Lung microvascular endothelial cell (primary cell): ENCODE measurements at regions not wholly inside any gene's neighbourhood (a gene's known extent, or its start where the extent isn't known, plus 50 kb on each side); places are given as distances from the start of the nearest gene placed in this dataset.
A peak's percentile ranks its signal among the peaks of the same experiment; 100 is the strongest.

ENCODE experiments used
- DNase-seq, 2 donors: peaks; one replicate each; pipeline versions ENCODE4 v3.0.0 to v3.0.0-alpha.2; 2010; ENCODE audit warnings: low read depth in 2 of 2

DNA sequence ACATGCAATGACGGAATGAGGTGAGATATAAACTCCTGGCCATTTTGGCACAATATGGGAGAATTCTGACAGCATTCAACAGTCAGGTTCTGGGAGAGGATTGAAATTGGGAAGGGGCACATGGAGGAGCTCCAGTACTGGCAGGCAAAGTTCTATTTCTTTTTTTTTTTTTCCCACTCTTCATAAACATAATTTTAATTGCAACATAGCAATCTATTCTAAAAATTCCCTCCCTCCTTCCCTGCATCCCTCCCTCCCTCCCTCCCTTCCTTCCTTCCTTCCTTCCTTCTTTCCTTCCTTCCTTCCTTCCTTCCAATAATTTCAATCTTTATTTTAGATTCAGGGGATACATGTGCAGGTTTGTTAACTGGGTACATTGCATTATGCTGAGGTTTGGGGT is 93.2 kb downstream of the PTCSC3 start:
- DNase-seq = no peak

DNA sequence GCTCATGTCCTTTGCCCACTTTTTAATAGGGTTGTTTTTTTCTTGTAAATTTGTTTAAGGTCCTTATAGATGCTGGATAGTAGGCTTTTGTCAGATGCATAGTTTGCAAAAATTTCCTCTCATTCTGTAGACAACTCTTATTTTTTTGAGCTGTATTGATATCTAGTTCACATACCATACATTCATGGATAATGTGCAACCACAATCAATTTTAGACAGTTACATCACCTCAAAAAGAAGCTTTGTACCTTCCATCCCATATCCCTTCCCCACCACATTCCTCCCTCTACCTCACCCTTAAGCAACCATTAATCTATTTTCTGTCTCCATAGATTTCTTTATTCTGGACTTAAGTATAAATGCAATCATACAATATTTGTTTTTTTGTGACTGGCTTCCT is 98.4 kb downstream of the PTCSC3 start:
- no peak for DNase-seq

DNA sequence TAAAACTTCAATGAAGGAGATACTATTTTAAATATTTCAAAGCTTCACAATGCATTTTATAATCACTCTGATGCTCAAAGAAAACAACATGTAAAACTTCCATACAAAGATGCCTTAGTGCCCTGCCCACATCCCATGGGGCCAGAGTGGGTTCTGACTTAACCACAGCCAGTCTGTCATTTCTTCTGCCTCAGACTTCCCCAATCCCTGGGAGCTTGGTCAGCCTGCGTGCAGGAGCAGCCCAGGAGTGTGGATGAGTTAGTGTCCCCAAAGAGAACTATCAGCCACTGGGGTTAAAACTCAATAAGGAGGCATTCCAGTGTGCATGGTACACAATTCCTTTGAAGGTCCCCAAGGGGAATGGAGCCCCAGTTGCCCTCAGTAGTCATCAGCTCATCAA is 100.3 kb downstream of the PTCSC3 start:
- no peak for DNase-seq

DNA sequence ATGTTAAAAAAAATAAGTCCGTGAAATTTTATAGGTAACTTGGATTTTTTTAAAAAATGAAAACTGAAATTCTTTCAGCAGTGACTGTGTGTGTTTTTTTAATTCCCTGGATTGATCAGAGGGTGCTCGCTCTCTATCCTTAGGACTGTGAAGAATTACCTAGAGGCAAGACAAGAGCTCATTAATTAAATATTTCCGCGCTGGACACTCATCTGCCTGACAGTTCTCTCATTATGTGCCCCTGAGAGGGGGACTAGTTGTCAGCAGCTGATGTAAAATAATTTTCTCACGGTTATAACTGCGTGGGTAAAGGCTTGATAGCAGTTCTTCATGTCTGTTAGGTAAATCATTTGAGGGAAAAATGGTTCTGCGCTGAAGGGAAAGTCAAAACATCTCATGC is 101.3 kb downstream of the PTCSC3 start:
- no peak for DNase-seq

DNA sequence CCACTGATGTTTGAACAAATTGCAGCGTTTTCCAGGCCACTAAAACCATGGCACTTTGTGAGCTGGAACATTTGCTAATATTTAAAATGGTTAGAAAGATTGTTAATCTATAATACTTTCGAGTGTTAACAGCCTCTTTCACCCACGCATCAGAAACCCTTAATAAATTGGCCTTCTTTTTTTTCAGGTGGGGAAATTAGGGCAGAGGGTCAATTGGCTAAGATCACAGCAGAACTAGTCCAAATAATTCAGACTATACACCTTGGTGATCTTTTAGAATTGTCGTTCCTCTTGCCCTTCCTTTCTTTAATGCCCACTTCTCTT is 105.8 kb downstream of the PTCSC3 start:
- DNase-seq = no peak

DNA sequence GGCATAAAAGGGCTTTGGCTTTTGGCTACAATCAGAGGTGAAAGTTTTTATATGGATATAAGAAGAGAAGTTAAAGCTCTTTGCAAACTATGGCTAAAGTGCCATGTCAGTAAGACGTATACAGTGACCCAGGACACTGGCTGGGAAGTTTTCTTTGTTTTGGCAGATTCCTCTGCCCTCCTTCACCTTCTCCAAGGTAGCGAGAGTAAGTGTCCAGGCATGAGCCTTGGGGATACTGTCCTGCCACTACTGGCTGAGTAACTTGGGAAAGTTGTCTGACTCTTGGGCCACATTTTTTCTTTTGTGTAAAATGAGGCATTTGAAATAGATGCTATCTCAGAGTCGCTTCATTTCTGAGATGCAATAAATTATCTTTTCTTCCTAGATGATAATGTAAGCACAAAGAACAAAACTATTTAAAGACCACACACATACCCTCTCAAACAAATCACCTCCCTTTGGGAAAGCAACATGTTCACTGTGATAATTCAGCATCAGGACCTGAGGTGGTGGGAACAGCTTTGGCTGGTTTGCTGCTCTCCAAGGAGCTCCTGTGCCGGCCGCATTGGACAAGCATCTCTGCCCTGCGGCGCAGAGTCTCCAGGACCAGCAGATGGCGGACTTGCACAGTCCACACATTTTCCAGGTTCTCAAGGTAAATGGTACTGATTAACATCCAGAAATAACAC is 106.3 kb downstream of the PTCSC3 start:
- DNase-seq = peak; percentile 66 to 71

DNA sequence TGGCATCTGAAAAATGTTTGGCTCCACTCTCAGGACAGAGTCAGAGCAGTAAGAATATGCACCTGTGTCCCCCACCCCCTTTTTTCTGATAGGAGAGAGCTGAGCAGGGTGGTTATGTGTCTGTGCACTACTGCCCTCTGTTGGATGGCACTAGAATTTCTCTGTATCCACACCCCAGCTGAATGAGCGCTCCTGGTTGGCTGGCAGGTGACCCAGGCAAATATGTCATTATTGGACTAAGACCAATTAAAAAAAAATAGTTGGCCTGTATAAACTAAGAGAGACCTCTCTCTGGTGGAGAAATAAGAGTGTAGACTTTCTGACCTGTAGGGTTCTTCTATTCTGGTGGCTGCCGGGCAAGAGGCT is 107.0 kb downstream of the PTCSC3 start:
- DNase-seq = peak; percentile 50 to 65

DNA sequence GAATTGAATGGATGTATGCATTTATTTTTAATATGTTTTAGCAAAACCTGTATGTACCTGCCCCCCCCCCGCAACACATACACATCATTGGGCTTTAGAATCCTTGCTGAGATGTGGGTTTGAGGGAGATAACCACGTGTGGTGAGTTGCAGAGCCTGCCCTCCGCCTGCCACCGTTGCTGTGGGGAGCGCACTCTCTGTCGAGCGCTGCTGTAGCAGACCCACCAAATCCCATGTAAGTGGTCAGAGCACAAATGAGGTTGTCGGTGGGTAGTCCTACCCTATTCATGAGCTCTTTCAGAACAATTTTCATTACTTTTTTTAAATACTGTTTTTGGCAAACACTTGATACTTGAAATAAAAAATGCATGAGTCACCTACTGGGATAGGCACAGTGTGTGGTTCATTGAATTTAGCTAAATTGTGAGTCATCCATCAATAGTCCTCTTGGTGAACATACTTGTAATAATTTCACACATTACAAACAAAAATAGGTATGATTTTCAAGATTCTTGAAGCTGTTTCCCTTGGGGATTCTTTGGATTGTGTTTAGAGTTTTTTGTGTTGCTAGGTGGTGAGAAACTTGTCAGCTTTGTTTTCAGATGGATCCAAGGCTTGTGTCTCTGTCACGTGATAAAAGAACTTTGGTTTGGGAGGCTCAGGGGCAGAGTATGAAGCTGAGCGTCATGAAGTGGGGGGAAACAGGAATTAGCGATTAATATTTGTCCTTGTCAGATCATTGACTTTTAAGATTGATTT is 107.6 kb downstream of the PTCSC3 start:
- DNase-seq = no peak

DNA sequence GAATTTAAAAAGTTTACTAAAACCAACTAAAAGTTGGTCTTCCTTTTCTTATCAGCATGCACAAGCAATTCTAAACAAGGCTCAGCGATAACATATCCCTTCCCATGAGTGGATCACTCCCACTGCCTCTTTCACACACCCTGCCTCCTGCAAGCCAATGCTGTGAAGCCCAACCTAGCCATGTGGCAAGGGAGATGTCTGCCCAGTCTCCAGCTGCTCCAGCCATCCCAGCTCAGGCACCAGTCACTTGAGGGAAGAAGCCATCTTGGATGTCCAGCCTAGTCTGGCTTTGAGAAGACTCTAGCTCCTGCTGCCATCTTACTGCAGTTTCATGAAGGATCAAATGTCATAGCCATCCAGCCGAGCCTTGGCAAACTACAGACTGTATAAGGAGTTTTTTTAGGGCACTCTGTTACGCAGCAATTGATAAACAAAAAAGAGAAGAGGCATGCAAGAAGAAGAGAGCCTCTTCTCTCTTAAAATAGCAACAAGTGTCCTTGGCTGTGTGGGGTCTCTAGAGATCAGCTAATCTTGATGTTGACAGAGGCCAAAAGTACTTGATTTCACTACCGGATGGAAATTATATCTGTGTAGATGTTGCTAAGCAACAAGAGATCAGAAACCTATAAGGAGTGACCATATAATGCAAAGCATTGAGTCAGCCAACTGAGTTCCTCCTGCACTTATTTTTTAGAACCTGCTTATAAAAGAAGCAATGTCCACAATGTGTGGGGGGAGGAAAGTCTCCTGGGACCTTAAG is 108.9 kb downstream of the PTCSC3 start:
- no peak for DNase-seq

DNA sequence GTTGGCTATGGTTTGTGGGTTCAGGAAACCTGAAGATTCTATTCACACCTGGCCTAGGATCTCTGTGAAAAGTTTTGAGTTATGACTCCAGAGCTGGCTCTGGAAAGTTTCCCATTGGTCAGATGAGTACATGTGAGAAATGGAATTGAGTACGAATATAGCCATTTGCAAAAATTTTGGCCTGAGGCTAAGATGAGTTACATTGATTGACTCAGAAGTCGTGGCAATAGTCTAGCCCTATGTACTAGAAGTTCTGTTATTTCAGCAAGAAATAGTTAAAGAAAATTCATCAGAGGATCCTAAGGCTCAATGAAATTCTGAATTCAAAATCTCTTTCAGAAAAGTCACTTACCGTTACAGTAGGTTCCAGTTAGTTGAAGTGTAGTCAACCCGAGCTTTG is 109.9 kb downstream of the PTCSC3 start:
- DNase-seq = no peak

DNA sequence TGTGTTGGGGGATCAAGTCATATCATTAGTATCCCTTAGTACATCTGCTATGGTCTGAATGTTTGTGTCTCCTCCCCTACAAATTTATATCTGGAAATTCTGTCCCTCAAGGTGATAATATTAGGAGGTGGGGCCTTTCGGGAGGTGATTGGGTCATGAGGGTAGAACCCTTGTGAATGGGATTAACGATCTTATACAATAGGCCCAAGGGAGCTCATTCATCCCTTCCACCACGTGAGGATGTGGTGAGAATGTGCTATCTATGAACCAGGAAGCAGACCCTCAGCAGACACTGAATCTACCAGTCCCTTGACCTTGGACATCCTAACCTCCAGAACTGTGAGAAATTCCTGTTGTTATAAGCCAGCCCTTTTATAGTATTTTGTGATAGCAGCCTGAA is 110.7 kb downstream of the PTCSC3 start:
- no peak for DNase-seq

DNA sequence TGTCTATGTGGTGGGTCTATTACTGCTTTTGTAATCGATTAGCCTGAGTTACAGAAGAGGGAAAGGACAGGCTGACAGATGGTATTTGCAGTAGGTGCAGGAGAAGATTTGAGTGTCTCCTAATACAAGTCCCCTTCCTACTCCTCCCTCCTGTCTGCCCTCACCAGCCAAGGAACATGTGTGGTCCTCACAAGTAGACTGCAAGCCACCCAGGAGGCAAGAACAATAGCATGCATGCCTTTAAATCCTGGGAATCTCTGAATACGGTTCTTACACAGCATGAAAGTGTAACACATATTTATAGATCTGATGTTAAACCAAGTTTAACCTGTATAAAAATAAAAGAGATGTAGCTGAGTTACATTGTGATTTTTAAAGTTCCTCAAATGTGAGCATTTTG is 117.0 kb downstream of the PTCSC3 start:
- no peak for DNase-seq

DNA sequence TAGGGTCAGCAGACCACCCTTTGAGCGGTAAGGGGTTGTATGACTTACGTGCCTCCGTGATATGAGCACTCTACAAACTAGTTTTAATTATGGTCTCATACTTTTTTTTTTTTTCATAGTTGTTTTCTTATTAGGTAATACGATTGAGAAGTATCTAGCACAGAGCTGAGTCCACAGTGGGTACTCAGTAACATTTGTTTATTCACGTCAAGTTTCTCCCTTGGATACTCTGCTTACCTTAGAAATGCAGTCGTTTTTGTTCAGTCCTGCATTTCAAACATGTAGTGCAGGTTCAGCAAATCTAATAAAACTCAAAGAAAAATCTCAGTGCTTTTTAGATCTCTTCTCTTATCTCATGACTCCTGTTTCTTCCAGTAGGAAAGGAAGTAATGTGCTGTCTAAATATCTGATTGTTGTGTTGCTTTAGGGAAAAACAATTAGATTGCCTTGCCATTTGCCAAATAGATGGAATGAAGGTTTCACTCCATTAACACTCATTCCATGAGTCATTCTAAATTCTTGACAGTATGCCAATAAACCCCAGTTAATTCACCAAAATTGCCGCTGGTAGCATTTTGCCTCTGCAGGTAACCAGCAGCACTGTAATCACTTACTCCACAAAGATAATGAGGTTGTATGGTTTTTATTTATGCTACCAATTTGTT is 118.9 kb downstream of the PTCSC3 start:
- DNase-seq = peak in 1 of 2 donors; percentile 50

DNA sequence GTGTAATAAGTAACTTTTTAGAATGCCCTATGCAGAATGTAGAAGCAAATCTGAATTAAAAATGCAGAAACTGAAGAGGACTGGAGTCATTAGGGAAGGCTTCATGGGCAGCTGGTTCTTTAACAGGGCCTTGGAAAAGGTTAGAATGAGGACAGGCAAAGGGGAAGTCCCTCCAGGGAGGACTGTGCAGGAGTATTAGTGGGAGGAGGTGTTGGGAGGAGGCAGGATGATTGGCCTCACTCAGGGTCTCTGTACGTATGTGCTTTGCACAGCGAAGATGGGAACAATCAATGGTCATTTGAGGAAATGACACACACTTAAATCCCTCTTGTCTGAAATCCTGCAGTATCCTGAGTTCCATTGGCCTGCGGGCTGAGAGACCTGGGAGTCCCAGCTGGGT is 119.7 kb downstream of the PTCSC3 start:
- DNase-seq = peak in 1 of 2 donors; percentile 2

DNA sequence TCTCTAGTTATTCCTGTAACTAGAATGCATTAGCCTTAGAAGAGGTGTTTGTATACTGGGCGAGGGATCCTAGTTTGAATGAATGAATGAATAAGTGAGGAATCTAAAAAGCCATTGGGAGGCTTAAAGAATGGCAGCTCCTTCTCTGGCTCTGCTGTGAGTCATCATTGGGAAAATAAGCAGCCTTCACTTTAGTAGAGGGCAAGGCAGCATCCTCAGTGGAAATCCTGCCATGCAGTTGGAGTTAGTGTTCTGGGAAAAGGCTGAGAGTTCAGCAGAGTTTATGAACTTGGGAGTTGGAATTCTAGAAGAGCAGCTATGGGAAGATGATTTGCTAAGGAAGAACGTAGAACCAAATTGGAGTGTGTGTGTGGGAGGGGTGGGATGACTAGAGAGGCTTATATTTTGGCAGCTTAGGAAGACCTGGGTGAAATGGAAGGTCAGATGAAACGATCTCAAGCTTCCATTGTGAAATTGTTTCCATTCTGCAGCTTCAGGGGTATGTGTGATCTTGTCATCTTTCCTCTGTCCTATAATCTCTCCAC is 120.8 kb downstream of the PTCSC3 start:
- no peak for DNase-seq

DNA sequence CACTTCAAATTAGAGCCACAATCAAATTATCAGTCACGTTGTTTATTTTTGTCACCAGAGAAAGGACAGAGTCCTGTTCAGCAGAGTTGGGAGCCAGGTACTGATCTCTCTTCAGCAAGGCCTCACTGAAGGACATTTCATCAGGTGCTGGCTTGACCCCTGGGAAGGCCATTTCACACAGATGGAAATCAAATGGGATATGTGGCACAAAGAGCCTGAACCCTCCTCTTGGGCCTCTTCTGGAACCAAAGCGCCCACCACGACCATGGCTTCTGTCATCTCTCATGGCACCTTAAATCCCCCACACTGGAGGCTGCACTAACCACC is 121.5 kb downstream of the PTCSC3 start:
- no peak for DNase-seq

DNA sequence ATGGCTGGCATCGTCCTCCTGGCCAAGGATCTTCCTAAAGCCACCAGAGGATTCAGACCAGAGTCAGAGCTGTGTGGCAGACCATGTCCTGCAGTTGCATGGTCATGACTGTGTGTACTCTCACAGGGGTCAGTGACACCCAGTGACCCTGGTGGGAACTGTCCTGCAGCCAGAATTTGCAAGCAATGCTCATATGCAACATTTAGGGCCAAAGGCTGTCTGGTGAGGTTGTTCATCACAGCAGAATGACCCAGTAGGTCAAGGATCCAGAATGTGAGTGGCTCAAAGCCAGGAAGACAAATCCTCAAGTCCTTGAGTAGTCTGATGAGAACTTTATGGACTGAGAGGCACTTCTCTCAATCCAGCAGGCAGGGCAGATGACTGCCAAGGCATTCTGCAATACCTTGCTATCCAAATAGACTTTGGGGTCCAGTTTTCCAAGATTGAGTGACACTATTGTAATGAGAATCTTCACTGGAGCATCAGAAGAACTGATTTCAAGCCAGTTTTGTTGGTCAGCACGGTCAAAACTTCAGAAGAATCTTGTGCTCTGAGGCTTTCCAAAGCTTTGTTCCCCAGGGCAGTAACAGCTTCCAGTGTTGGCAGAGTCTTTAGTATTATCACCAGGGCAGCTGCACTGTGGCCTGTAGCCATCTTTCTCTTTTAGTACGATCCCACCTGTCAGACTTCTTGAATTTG is 122.0 kb downstream of the PTCSC3 start:
- DNase-seq = no peak

DNA sequence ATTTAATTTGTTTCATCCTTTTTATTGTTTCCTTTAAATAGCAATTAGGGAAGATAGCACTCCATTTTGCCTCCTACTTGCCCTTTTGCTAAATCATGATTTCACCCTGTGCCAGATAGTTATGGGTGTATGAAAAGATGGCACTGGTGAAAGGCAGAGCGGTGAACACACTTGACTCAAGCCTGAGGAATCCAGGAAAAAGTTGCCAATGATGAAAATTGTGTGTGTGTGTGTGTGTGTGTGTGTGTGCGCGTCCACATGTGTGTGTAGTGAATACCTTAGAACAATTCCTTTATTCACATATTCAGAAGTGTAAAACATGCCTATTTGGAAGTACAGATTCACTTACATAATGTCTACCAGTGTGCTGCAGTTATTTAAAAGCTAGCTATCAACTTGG is 123.8 kb downstream of the PTCSC3 start:
- DNase-seq = no peak

DNA sequence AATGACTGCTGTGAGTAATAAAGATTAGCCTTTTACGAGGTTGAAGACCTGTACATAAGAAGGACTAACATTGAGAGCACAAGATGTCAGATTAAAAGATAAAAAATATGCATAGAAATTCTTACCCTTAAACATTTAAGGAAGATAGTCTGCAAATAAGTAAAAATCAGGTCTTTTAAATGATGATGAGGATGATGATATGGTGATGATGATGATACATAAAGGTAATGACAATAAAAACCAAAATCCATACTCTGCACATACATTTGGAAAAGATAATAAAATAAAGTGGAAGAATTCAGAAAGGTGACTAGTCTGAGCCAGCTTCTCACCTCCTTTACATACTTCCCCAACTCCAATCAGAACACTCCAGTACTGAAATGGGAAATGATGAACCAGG is 124.5 kb downstream of the PTCSC3 start:
- DNase-seq = no peak

DNA sequence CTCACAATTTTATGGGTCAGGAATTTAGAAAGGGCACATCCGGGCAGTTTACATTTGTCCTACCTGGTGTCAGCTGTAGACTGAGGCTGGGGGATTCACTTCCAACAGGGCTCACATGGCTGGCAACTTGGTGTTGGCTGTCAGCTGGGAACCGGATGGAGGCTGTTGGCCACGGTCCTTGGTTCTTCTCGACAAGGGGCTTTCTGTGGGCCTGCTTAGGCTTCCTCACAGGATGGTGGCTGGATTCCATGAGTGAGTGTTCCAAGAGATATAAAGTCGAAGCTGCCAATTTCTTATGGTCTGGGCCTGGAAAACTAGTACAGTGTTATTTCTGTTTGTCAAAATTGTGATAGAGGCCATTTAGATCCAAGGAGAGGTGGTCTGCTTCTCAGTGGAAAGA is 127.9 kb downstream of the PTCSC3 start:
- no peak for DNase-seq

DNA sequence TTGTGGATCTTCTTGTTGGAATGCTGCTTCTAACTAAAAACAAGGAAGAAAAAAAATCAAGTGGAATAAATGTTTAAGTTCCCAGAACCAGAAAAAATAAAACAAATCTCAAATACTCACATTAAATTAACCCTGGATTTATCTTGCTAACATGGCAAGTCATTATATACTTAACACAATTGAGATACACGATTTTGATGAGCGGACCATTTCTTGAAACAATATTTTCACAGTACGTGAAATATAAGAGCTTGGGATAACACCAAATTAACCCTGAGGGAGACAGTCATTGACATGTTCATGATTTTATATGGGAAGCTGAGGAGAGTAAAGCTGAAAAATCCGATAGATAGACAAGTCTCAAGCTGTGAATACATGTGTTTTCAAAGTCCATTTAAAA is 128.6 kb downstream of the PTCSC3 start:
- no peak for DNase-seq

DNA sequence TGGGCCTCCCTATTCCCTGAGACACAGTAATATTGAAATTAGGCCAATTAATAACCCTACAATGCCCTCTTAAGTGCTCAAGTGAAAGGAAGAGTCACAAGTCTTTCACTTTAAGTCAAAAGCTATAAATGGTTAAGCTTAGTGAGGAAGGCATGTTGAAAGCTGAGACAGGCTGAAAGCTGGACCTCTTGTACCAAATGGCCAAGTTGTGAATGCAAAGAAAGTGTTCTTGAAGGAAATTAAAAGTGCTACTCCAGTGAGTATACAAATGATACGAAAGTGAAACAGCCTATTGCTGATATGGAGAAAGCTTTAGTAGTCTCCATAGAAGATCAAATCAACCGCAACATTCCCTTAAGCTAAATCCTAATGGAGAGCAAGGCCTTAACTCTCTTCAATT is 140.8 kb downstream of the PTCSC3 start:
- no peak for DNase-seq
